Liver (tissue), 7 donors: ENCODE measurements at regions not wholly inside any gene's neighbourhood (a gene's known extent, or its start where the extent isn't known, plus 50 kb on each side); places are given as distances from the start of the nearest gene placed in this dataset.

ENCODE experiments used
- DNase-seq: peaks from one replicate; pipeline ENCODE4 v3.0.0-alpha.2; 2017; ENCODE audit warnings: low spot score
- H3K27ac ChIP-seq, 2 donors: one replicate each; pipeline ENCODE4 v1.7.0; 2013; ENCODE audit warnings: inconsistent platforms in 2 of 2, low read length in 2 of 2, control low read depth in 1 of 2, low read depth in 1 of 2, mild to moderate bottlenecking in 1 of 2
- H3K27me3 ChIP-seq, 4 donors: one replicate each; pipeline versions ENCODE4 v1.6.1 to v1.7.0; 2013; ENCODE audit warnings: low read length in 3 of 4, inconsistent platforms in 1 of 4, mild to moderate bottlenecking in 1 of 4, moderate library complexity in 1 of 4; ENCODE audit not compliant: control insufficient read depth in 4 of 4, insufficient read depth in 4 of 4
- H3K36me3 ChIP-seq, 4 donors: one replicate each; pipeline versions ENCODE4 v1.6.1 to v1.7.0; 2013; ENCODE audit warnings: low read length in 3 of 4, mild to moderate bottlenecking in 3 of 4, low read depth in 1 of 4, moderate library complexity in 1 of 4; ENCODE audit not compliant: control insufficient read depth in 4 of 4, insufficient read depth in 3 of 4
- H3K4me1 ChIP-seq, 4 donors: one replicate each; pipeline versions ENCODE4 v1.6.1 to v1.7.0; 2013; ENCODE audit warnings: low read length in 3 of 4, mild to moderate bottlenecking in 3 of 4, moderate library complexity in 1 of 4; ENCODE audit not compliant: control insufficient read depth in 4 of 4, insufficient read depth in 4 of 4
- H3K4me3 ChIP-seq, 3 donors: one replicate each; pipeline versions ENCODE4 v1.6.1 to v1.7.0; 2013; ENCODE audit warnings: low read length in 3 of 3, control low read depth in 1 of 3, low read depth in 1 of 3, mild to moderate bottlenecking in 1 of 3
- H3K9ac ChIP-seq, 2 donors: one replicate each; pipeline ENCODE4 v1.7.0; 2013; ENCODE audit warnings: low read length in 2 of 2, mild to moderate bottlenecking in 2 of 2, moderate library complexity in 2 of 2, control low read depth in 1 of 2, low read depth in 1 of 2
- H3K9me3 ChIP-seq, 4 donors: one replicate each; pipeline versions ENCODE4 v1.6.1 to v1.7.0; 2013; ENCODE audit warnings: low read length in 3 of 4; ENCODE audit not compliant: control insufficient read depth in 4 of 4
- EGR1 ChIP-seq, 2 donors: IDR thresholded peaks; 2 replicates each; pipeline ENCODE4 v1.6.1; 2016 to 2018; ENCODE audit warnings: antibody characterized with exemption in 2 of 2, low read depth in 2 of 2
- FOXA2 ChIP-seq: IDR thresholded peaks from 2 replicates; pipeline ENCODE4 v1.6.1; 2016; ENCODE audit warnings: antibody characterized with exemption
- GABPA ChIP-seq, 2 donors: IDR thresholded peaks in 1 of 2; conservative IDR thresholded peaks in 1 of 2; 2 replicates each; pipeline ENCODE4 v1.6.1; 2016; ENCODE audit warnings: antibody characterized with exemption in 2 of 2, mild to moderate bottlenecking in 1 of 2, moderate library complexity in 1 of 2
- HNF4A ChIP-seq, 2 donors: conservative IDR thresholded peaks; 2 replicates each; pipeline ENCODE4 v1.6.1; 2016; ENCODE audit warnings: antibody characterized with exemption in 2 of 2, mild to moderate bottlenecking in 2 of 2
- HNF4G ChIP-seq: IDR thresholded peaks from 2 replicates; pipeline ENCODE4 v1.6.1; 2016; ENCODE audit warnings: antibody characterized with exemption
- JUND ChIP-seq, 2 donors: IDR thresholded peaks; 2 replicates each; pipeline ENCODE4 v1.6.1; 2016; ENCODE audit warnings: antibody characterized with exemption in 2 of 2
- NR2F2 ChIP-seq: IDR thresholded peaks from 2 replicates; pipeline ENCODE4 v1.6.1; 2016; ENCODE audit warnings: antibody characterized with exemption
- RAD21 ChIP-seq, 2 donors: IDR thresholded peaks; 2 replicates each; pipeline ENCODE4 v1.6.1; 2016; ENCODE audit warnings: antibody characterized with exemption in 2 of 2, mild to moderate bottlenecking in 2 of 2
- RXRA ChIP-seq, 2 donors: IDR thresholded peaks; 2 replicates each; pipeline ENCODE4 v1.6.1; 2017 to 2018; ENCODE audit warnings: antibody characterized with exemption in 2 of 2, mild to moderate bottlenecking in 1 of 2
- SP1 ChIP-seq: IDR thresholded peaks from 2 replicates; pipeline ENCODE4 v1.6.1; 2018; ENCODE audit warnings: antibody characterized with exemption, mild to moderate bottlenecking
- TAF1 ChIP-seq: conservative IDR thresholded peaks from 2 replicates; pipeline ENCODE4 v1.6.1; 2016; ENCODE audit warnings: antibody characterized with exemption, mild to moderate bottlenecking
- YY1 ChIP-seq: IDR thresholded peaks from 2 replicates; pipeline ENCODE4 v1.6.1; 2016; ENCODE audit warnings: antibody characterized with exemption, mild to moderate bottlenecking
- WGBS: extraction: QIAGEN DNeasy Blood & Tissue Kit; methylation state at CpG from one replicate; pipeline ENCODE4 v1.1.7; 2013; 5-methylcytosine and 5-hydroxymethylcytosine counted together
- TF ChIP-seq, protein P1 (sequence below): IDR thresholded peaks from 2 replicates; pipeline ENCODE4 v1.6.1; 2016; ENCODE audit warnings: antibody characterized with exemption
- TF ChIP-seq, protein P2 (sequence below): IDR thresholded peaks from 2 replicates; pipeline ENCODE4 v1.6.1; 2016; ENCODE audit warnings: antibody characterized with exemption, mild to moderate bottlenecking
- TF ChIP-seq, protein P3 (sequence below): IDR thresholded peaks from 2 replicates; pipeline ENCODE4 v1.6.1; 2016; ENCODE audit warnings: antibody characterized with exemption
- TF ChIP-seq, protein P4 (sequence below): IDR thresholded peaks from 2 replicates; pipeline ENCODE4 v1.6.1; 2016; ENCODE audit warnings: antibody characterized with exemption
- donor health status: healthy.
- donor health status: healthy.
- donor health status: healthy.
- donor health status: healthy.

DNA sequence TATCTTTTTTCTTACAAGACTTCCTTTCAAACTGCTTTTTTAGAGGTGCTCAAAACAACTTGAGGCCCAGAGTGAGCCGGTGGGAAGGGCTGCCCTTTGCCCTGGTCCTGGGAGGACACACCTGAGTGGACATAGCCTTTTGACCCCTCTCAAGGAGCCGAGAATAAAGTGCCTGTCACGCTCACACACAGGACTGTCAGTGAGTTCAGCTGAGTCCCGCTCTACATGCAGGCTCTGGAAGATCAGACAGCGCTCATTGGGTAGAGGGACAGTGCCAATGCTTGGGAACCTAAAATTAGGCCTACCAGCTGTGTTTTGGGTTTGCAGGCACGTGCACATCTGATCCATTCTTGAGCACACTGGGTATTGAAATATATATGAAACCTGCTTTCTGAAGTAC lies 387.8 kb downstream of the CD83 start:
- peaks cover 0 to 3% (median 0%) of the 10 kb centered on the region in 4 donors for H3K27me3 ChIP-seq
- H3K9ac ChIP-seq: no peak overlapping the region
- no peaks in the 10 kb centered on the region for H3K9me3 ChIP-seq
- no peak overlapping the region for H3K27ac ChIP-seq
- H3K4me1 ChIP-seq: no peaks in the 10 kb centered on the region
- DNase-seq: no peak
- TF ChIP-seq, protein P1, sequence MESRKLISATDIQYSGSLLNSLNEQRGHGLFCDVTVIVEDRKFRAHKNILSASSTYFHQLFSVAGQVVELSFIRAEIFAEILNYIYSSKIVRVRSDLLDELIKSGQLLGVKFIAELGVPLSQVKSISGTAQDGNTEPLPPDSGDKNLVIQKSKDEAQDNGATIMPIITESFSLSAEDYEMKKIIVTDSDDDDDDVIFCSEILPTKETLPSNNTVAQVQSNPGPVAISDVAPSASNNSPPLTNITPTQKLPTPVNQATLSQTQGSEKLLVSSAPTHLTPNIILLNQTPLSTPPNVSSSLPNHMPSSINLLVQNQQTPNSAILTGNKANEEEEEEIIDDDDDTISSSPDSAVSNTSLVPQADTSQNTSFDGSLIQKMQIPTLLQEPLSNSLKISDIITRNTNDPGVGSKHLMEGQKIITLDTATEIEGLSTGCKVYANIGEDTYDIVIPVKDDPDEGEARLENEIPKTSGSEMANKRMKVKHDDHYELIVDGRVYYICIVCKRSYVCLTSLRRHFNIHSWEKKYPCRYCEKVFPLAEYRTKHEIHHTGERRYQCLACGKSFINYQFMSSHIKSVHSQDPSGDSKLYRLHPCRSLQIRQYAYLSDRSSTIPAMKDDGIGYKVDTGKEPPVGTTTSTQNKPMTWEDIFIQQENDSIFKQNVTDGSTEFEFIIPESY: no peak
- TF ChIP-seq, protein P2, sequence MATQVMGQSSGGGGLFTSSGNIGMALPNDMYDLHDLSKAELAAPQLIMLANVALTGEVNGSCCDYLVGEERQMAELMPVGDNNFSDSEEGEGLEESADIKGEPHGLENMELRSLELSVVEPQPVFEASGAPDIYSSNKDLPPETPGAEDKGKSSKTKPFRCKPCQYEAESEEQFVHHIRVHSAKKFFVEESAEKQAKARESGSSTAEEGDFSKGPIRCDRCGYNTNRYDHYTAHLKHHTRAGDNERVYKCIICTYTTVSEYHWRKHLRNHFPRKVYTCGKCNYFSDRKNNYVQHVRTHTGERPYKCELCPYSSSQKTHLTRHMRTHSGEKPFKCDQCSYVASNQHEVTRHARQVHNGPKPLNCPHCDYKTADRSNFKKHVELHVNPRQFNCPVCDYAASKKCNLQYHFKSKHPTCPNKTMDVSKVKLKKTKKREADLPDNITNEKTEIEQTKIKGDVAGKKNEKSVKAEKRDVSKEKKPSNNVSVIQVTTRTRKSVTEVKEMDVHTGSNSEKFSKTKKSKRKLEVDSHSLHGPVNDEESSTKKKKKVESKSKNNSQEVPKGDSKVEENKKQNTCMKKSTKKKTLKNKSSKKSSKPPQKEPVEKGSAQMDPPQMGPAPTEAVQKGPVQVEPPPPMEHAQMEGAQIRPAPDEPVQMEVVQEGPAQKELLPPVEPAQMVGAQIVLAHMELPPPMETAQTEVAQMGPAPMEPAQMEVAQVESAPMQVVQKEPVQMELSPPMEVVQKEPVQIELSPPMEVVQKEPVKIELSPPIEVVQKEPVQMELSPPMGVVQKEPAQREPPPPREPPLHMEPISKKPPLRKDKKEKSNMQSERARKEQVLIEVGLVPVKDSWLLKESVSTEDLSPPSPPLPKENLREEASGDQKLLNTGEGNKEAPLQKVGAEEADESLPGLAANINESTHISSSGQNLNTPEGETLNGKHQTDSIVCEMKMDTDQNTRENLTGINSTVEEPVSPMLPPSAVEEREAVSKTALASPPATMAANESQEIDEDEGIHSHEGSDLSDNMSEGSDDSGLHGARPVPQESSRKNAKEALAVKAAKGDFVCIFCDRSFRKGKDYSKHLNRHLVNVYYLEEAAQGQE: no peak
- TF ChIP-seq, protein P3, sequence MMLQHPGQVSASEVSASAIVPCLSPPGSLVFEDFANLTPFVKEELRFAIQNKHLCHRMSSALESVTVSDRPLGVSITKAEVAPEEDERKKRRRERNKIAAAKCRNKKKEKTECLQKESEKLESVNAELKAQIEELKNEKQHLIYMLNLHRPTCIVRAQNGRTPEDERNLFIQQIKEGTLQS: no peak
- no peak for TF ChIP-seq FOXA2
- TF ChIP-seq SP1: no peak
- TF ChIP-seq HNF4A (conservative IDR thresholded peaks at IDR 0.05): no peak
- TF ChIP-seq TAF1: no peak
- no peak for TF ChIP-seq GABPA (IDR thresholded peaks at IDR 0.05 in 1 of 2, conservative IDR thresholded peaks at IDR 0.05 in 1 of 2)
- TF ChIP-seq NR2F2: no peak
- TF ChIP-seq RXRA (IDR thresholded peaks at IDR 0.05): no peak
- WGBS: 78% methylated on average over 6 of the region's 6 CpGs
- H3K4me3 ChIP-seq: no peak overlapping the region
- no peaks in the 10 kb centered on the region for H3K36me3 ChIP-seq

DNA sequence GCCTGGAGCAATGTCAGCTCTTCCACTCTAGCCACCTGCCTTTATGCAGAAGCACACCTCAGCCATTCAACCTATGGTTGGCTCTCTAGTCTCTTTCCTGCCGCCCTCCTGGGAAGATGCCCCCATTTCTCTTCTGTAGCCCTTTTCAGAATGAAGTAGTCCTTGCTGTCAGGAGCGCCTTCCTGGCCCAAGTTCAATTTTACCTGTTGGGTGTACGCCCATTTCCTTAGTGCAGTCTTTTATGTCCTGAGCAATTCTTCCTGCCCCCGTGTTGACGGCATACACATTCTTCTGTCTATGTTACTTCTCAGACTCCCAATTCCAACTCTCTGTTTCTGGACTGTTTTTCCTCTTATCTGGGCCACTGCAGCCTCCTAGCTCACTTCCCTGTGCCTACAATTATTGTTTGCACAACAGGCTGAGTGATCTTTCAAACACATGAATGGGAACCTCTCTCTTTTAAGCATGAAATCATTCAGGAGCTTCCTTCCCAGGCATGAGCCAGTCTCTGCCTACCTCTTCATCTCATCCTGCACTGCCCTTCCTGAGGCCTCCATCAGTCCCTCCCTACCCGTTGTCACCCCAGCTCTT lies 389.2 kb downstream of the CD83 start:
- 86% methylated on average over 6 of the region's 6 CpGs for WGBS
- no peak for DNase-seq
- H3K4me1 ChIP-seq: no peaks in the 10 kb centered on the region
- no peak for TF ChIP-seq GABPA (IDR thresholded peaks at IDR 0.05 in 1 of 2, conservative IDR thresholded peaks at IDR 0.05 in 1 of 2)
- no peak for TF ChIP-seq TAF1
- no peak for TF ChIP-seq SP1
- no peak for TF ChIP-seq FOXA2
- TF ChIP-seq, protein P1: no peak
- TF ChIP-seq, protein P4, sequence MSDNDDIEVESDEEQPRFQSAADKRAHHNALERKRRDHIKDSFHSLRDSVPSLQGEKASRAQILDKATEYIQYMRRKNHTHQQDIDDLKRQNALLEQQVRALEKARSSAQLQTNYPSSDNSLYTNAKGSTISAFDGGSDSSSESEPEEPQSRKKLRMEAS: no peak
- no peak for TF ChIP-seq JUND (IDR thresholded peaks at IDR 0.05)
- TF ChIP-seq HNF4A (conservative IDR thresholded peaks at IDR 0.05): no peak
- no peak for TF ChIP-seq EGR1 (IDR thresholded peaks at IDR 0.05; ENCODE audit: low read depth in 2 of 2)
- no peak for TF ChIP-seq RXRA (IDR thresholded peaks at IDR 0.05)
- no peak for TF ChIP-seq NR2F2
- TF ChIP-seq, protein P2: no peak
- no peak for TF ChIP-seq RAD21 (IDR thresholded peaks at IDR 0.05)
- no peak for TF ChIP-seq HNF4G
- TF ChIP-seq, protein P3: no peak
- no peak for TF ChIP-seq YY1

More for the DNA sequence above, 389.2 kb downstream of the CD83 start:
- Histone ChIP-seq H3K36me3 (no peaks in the 10 kb centered on the region), H3K4me3 (no peak overlapping the region), H3K27me3 (peaks cover 0 to 3% (median 0%) of the 10 kb centered on the region in 4 donors), H3K9me3 (no peaks in the 10 kb centered on the region), H3K27ac (no peak overlapping the region), H3K9ac (no peak overlapping the region)
